H9 (cell line): ENCODE measurements at regions not wholly inside any gene's neighbourhood (a gene's known extent, or its start where the extent isn't known, plus 50 kb on each side); places are given as distances from the start of the nearest gene placed in this dataset.

ENCODE experiments used
- DNase-seq: peaks from one replicate; pipeline ENCODE4 v3.0.0-alpha.2; 2017
- H2AFZ ChIP-seq: one replicate; pipeline ENCODE4 v1.6.1; 2013; ENCODE audit warnings: mild to moderate bottlenecking, low read length, control low read depth, moderate library complexity
- H2AK5ac ChIP-seq: 2 replicates; pipeline ENCODE4 v1.6.1; 2013; ENCODE audit warnings: low read length, control low read depth, mixed read lengths; ENCODE audit not compliant: insufficient read length
- H2BK120ac ChIP-seq: one replicate; pipeline ENCODE4 v1.6.1; 2013; ENCODE audit warnings: low read depth, mild to moderate bottlenecking, low read length, control low read depth, inconsistent platforms; ENCODE audit not compliant: poor library complexity, severe bottlenecking
- H2BK12ac ChIP-seq: 2 replicates; pipeline ENCODE4 v1.6.1; 2013; ENCODE audit warnings: low read length, control low read depth, mixed read lengths, low read depth; ENCODE audit not compliant: insufficient read length
- H2BK15ac ChIP-seq: 2 replicates; pipeline ENCODE4 v1.6.1; 2013; ENCODE audit warnings: low read depth, low read length, control low read depth
- H2BK20ac ChIP-seq: one replicate; pipeline ENCODE4 v1.6.1; 2013; ENCODE audit warnings: low read depth, mild to moderate bottlenecking, low read length, control low read depth, inconsistent platforms; ENCODE audit not compliant: poor library complexity, severe bottlenecking
- H2BK5ac ChIP-seq: 2 replicates; pipeline ENCODE4 v1.6.1; 2013; ENCODE audit warnings: low read length, control low read depth, mixed read lengths; ENCODE audit not compliant: insufficient read length
- H3K14ac ChIP-seq: 2 replicates; pipeline ENCODE4 v1.6.1; 2013; ENCODE audit warnings: low read length, control low read depth; ENCODE audit not compliant: insufficient read depth
- H3K18ac ChIP-seq: 2 replicates; pipeline ENCODE4 v1.6.1; 2013; ENCODE audit warnings: low read depth, mild to moderate bottlenecking, mixed read lengths, low read length, control low read depth; ENCODE audit not compliant: insufficient read length
- H3K23ac ChIP-seq: 2 replicates; pipeline ENCODE4 v1.6.1; 2013; ENCODE audit warnings: low read length, control low read depth, mixed read lengths, low read depth; ENCODE audit not compliant: insufficient read length
- H3K23me2 ChIP-seq: 2 replicates; pipeline ENCODE4 v1.6.1; 2013; ENCODE audit warnings: low read depth, mild to moderate bottlenecking, mixed read lengths, low read length, control low read depth; ENCODE audit not compliant: insufficient read length, poor library complexity, severe bottlenecking
- H3K27ac ChIP-seq: 2 replicates; pipeline ENCODE4 v1.5.1; 2013; ENCODE audit warnings: low read length, control low read depth, mixed read lengths, low read depth; ENCODE audit not compliant: insufficient read length
- H3K27me3 ChIP-seq: 2 replicates; pipeline ENCODE4 v1.6.1; 2013; ENCODE audit warnings: low read length, control low read depth, inconsistent platforms; ENCODE audit not compliant: insufficient read depth
- H3K4ac ChIP-seq: 2 replicates; pipeline ENCODE4 v1.6.1; 2013; ENCODE audit warnings: low read depth, mild to moderate bottlenecking, control low read depth, inconsistent platforms, low read length, moderate library complexity
- H3K4me1 ChIP-seq: 2 replicates; pipeline ENCODE4 v1.6.1; 2013; ENCODE audit warnings: low read length, control low read depth, inconsistent platforms; ENCODE audit not compliant: insufficient read depth
- H3K4me2 ChIP-seq: 2 replicates; pipeline ENCODE4 v1.6.1; 2013; ENCODE audit warnings: low read length, control low read depth, mixed read lengths; ENCODE audit not compliant: insufficient read length, insufficient read depth
- H3K56ac ChIP-seq: 2 replicates; pipeline ENCODE4 v1.6.1; 2013; ENCODE audit warnings: low read depth, mild to moderate bottlenecking, mixed read lengths, low read length, control low read depth; ENCODE audit not compliant: insufficient read length
- H3K79me1 ChIP-seq: 2 replicates; pipeline ENCODE4 v1.6.1; 2013; ENCODE audit warnings: low read depth, mild to moderate bottlenecking, moderate library complexity, low read length, control low read depth, inconsistent platforms; ENCODE audit not compliant: insufficient read depth, poor library complexity, severe bottlenecking
- H3K79me2 ChIP-seq: 2 replicates; pipeline ENCODE4 v1.6.1; 2013; ENCODE audit warnings: low read length, control low read depth, inconsistent platforms; ENCODE audit not compliant: insufficient read depth
- H3K9ac ChIP-seq: 2 replicates; pipeline ENCODE4 v1.6.1; 2013; ENCODE audit warnings: low read length, control low read depth, mixed read lengths; ENCODE audit not compliant: insufficient read length; ENCODE audit errors: extremely low read depth
- H3K9me3 ChIP-seq: one replicate; pipeline ENCODE4 v1.6.1; 2013; ENCODE audit warnings: low read depth, low read length, inconsistent platforms; ENCODE audit not compliant: control insufficient read depth
- H3T11ph ChIP-seq: one replicate; pipeline ENCODE4 v1.6.1; 2013; ENCODE audit warnings: mild to moderate bottlenecking, low read length, control low read depth, inconsistent platforms
- H4K20me1 ChIP-seq: one replicate; pipeline ENCODE4 v1.6.1; 2013; ENCODE audit not compliant: control insufficient read depth, insufficient read length, insufficient read depth
- H4K5ac ChIP-seq: 2 replicates; pipeline ENCODE4 v1.6.1; 2013; ENCODE audit warnings: low read depth, mild to moderate bottlenecking, mixed read lengths, low read length, control low read depth; ENCODE audit not compliant: insufficient read length
- H4K8ac ChIP-seq: replicated peaks from 2 replicates; pipeline ENCODE4 v1.6.1; 2013; ENCODE audit warnings: low read length, control low read depth, mixed read lengths, low read depth; ENCODE audit not compliant: insufficient read length
- H4K91ac ChIP-seq: 2 replicates; pipeline ENCODE4 v1.6.1; 2013; ENCODE audit warnings: low read depth, mild to moderate bottlenecking, moderate library complexity, mixed read lengths, low read length, control low read depth; ENCODE audit not compliant: insufficient read length
- H3K27ac Mint-ChIP-seq, 3 experiments: 2 replicates in 2 of 3; 3 replicates in 1 of 3; pipeline ENCODE4 v1.8.0; 2020 to 2021; ENCODE audit warnings: mixed read lengths in 3 of 3, mild to moderate bottlenecking in 1 of 3, moderate library complexity in 1 of 3
- H3K27me3 Mint-ChIP-seq: 2 replicates; pipeline ENCODE4 v1.8.0; 2021; ENCODE audit warnings: low read depth, mild to moderate bottlenecking, moderate library complexity, mixed read lengths
- H3K36me3 Mint-ChIP-seq, 3 experiments: 2 replicates in 2 of 3; 3 replicates in 1 of 3; pipeline ENCODE4 v1.8.0; 2020 to 2021; ENCODE audit warnings: low read depth in 3 of 3, mixed read lengths in 3 of 3; ENCODE audit not compliant: insufficient read depth in 1 of 3
- H3K4me1 Mint-ChIP-seq, 2 experiments: 2 replicates each; pipeline ENCODE4 v1.8.0; 2020; ENCODE audit warnings: mixed read lengths in 2 of 2
- H3K4me3 Mint-ChIP-seq, 2 experiments: 2 replicates in 1 of 2; 3 replicates in 1 of 2; pipeline ENCODE4 v1.8.0; 2020 to 2021; ENCODE audit warnings: mild to moderate bottlenecking in 2 of 2, mixed read lengths in 2 of 2, moderate library complexity in 1 of 2
- H3K9me3 Mint-ChIP-seq, 2 experiments: 2 replicates in 1 of 2; 3 replicates in 1 of 2; pipeline ENCODE4 v1.8.0; 2020; ENCODE audit warnings: mild to moderate bottlenecking in 2 of 2, mixed read lengths in 2 of 2, moderate library complexity in 1 of 2
- WGBS: extraction: QIAGEN DNeasy Blood & Tissue Kit; methylation state at CpG from one replicate; pipeline ENCODE4 v1.1.7; 2013; ENCODE audit warnings: missing lambda C conversion rate, low lambda C conversion rate, mixed read lengths; ENCODE audit not compliant: insufficient read length; ENCODE audit errors: extremely low coverage; 5-methylcytosine and 5-hydroxymethylcytosine counted together
- TF ChIP-seq, protein P1 (sequence below): fragments of 200-600 bp; sonication (generic); conservative IDR thresholded peaks from 3 replicates; pipeline ENCODE4 v1.8.0; 2021; ENCODE audit warnings: antibody characterized with exemption, mild to moderate bottlenecking

DNA sequence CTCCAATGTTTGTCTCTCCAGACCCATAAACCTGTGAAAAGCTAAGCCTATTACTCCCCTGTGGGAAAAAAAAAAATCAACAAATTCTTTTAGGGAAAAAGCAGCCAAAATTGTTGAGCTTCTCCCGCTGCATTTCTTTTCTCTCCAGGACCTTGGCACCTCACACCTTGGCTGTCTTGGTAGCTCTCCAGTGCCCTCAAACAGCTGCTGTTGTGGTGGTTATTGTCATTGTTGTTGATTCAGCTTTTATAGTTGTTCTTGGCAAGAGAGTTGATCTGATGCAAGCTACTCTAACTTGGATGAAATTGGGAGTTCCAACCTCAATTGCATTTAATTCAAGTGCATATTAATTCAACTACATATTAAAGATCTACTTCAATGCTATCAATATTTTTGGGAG, 516.9 kb upstream of the LARGE1 start:
- no peak overlapping the region for H3K4me3 Mint-ChIP-seq
- Histone ChIP-seq H3K9ac (no peak overlapping the region), H3K18ac (no peak overlapping the region), H3T11ph (no peak overlapping the region), H2AK5ac (no peak overlapping the region), H3K56ac (no peak overlapping the region), H2BK12ac (no peak overlapping the region), H2BK15ac (no peak overlapping the region), H4K91ac (no peak overlapping the region), H4K5ac (no peak overlapping the region), H3K14ac (no peak overlapping the region), H3K79me2 (no peaks in the 10 kb centered on the region), H2BK20ac (no peak overlapping the region), H3K9me3 (no peaks in the 10 kb centered on the region), H2BK5ac (no peak overlapping the region), H4K20me1 (no peaks in the 10 kb centered on the region), H3K27me3 (no peaks in the 10 kb centered on the region), H3K4me1 (no peaks in the 10 kb centered on the region), H2AFZ (no peak overlapping the region), H3K4me2 (no peak overlapping the region), H3K79me1 (no peaks in the 10 kb centered on the region), H3K4ac (no peak overlapping the region), H3K27ac (no peak overlapping the region), H4K8ac (no peak overlapping the region), H3K23me2 (no peaks in the 10 kb centered on the region), H2BK120ac (no peak overlapping the region), H3K23ac (no peak overlapping the region)
- H3K9me3 Mint-ChIP-seq = peaks cover 6% of the 10 kb centered on the region in 2 experiments; a peak in 4 of 5 replicates
- no peaks in the 10 kb centered on the region for H3K4me1 Mint-ChIP-seq
- peaks cover 0 to 2% (median 0%) of the 10 kb centered on the region in 3 experiments; a peak in 2 of 7 replicates for H3K36me3 Mint-ChIP-seq
- H3K27me3 Mint-ChIP-seq = peaks cover 18% of the 10 kb centered on the region
- no CpG with 5 or more reads among the region's 1 CpG for WGBS
- TF ChIP-seq, protein P1, sequence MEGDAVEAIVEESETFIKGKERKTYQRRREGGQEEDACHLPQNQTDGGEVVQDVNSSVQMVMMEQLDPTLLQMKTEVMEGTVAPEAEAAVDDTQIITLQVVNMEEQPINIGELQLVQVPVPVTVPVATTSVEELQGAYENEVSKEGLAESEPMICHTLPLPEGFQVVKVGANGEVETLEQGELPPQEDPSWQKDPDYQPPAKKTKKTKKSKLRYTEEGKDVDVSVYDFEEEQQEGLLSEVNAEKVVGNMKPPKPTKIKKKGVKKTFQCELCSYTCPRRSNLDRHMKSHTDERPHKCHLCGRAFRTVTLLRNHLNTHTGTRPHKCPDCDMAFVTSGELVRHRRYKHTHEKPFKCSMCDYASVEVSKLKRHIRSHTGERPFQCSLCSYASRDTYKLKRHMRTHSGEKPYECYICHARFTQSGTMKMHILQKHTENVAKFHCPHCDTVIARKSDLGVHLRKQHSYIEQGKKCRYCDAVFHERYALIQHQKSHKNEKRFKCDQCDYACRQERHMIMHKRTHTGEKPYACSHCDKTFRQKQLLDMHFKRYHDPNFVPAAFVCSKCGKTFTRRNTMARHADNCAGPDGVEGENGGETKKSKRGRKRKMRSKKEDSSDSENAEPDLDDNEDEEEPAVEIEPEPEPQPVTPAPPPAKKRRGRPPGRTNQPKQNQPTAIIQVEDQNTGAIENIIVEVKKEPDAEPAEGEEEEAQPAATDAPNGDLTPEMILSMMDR = no peak
- H3K27ac Mint-ChIP-seq = no peak overlapping the region
- DNase-seq = no peak
